ENCODE measurements at regions not wholly inside any gene's neighbourhood (a gene's known extent, or its start where the extent isn't known, plus 50 kb on each side); places are given as distances from the start of the nearest gene placed in this dataset.
"Not testable (repeated sequence)": the region's sequence is repeated elsewhere in the genome, so short reads cannot be mapped to it uniquely, and the experiment has no call there.

- Mint-ChIP-seq H3K4me1 (no peaks in the 10 kb centered on the region), H3K27me3 (no peaks in the 10 kb centered on the region), H3K9me3 (peaks cover 0 to 5% of the 10 kb centered on the region in 2 donors), H3K36me3 (no peaks in the 10 kb centered on the region), H3K27ac (no peak overlapping the region), H3K4me3 (no peak overlapping the region)
- ATAC-seq (replicated peaks), result no peak
- DNase-seq, result no peak
Observed at GRCh38 chr3:96236522-96236921, 577.9 kb upstream of the EPHA6 start.

GRCh38 chr3:96259299-96259698, 555.1 kb upstream of the EPHA6 start:
- Mint-ChIP-seq H3K27me3 (no peaks in the 10 kb centered on the region), H3K27ac (no peak overlapping the region), H3K4me1 (no peaks in the 10 kb centered on the region), H3K4me3 (no peak overlapping the region), H3K9me3 (peaks cover 7 to 9% of the 10 kb centered on the region in 2 donors), H3K36me3 (no peaks in the 10 kb centered on the region)
- no peak for ATAC-seq (replicated peaks)
- DNase-seq, result no peak

- Mint-ChIP-seq H3K4me3 (no peak overlapping the region), H3K9me3 (peaks cover 4 to 8% of the 10 kb centered on the region in 2 donors), H3K4me1 (no peaks in the 10 kb centered on the region), H3K36me3 (no peaks in the 10 kb centered on the region), H3K27me3 (no peaks in the 10 kb centered on the region), H3K27ac (no peak overlapping the region)
- ATAC-seq (replicated peaks), result no peak
- no peak for DNase-seq
Observed at GRCh38 chr3:96264701-96265100, 549.7 kb upstream of the EPHA6 start.

GRCh38 chr3:96266395-96267190, 547.8 kb upstream of the EPHA6 start:
- no peak for ATAC-seq (replicated peaks)
- peaks cover 4% of the 10 kb centered on the region in 2 donors for H3K9me3 Mint-ChIP-seq
- no peaks in the 10 kb centered on the region for H3K4me1 Mint-ChIP-seq
- no peak for DNase-seq
- H3K27ac Mint-ChIP-seq, result no peak overlapping the region
- H3K4me3 Mint-ChIP-seq, result no peak overlapping the region
- H3K36me3 Mint-ChIP-seq, result no peaks in the 10 kb centered on the region
- H3K27me3 Mint-ChIP-seq, result no peaks in the 10 kb centered on the region

GRCh38 chr3:96267577-96267976, 546.8 kb upstream of the EPHA6 start:
- H3K36me3 Mint-ChIP-seq, result no peaks in the 10 kb centered on the region
- DNase-seq, result no peak
- H3K27ac Mint-ChIP-seq, result no peak overlapping the region
- peaks cover 0 to 4% of the 10 kb centered on the region in 2 donors for H3K9me3 Mint-ChIP-seq
- no peaks in the 10 kb centered on the region for H3K27me3 Mint-ChIP-seq
- no peaks in the 10 kb centered on the region for H3K4me1 Mint-ChIP-seq
- no peak for ATAC-seq (replicated peaks)
- H3K4me3 Mint-ChIP-seq, result no peak overlapping the region

- no peaks in the 10 kb centered on the region for H3K4me1 Mint-ChIP-seq
- no peaks in the 10 kb centered on the region for H3K36me3 Mint-ChIP-seq
- H3K4me3 Mint-ChIP-seq, result no peak overlapping the region
- no peaks in the 10 kb centered on the region for H3K27me3 Mint-ChIP-seq
- H3K27ac Mint-ChIP-seq, result no peak overlapping the region
- DNase-seq (no peak), ATAC-seq (replicated peaks) (no peak)
- H3K9me3 Mint-ChIP-seq, result peaks cover 4 to 8% of the 10 kb centered on the region in 2 donors
Observed at GRCh38 chr3:96294143-96294542, 520.3 kb upstream of the EPHA6 start.

- DNase-seq (no peak), ATAC-seq (replicated peaks) (no peak)
- no peak overlapping the region for H3K4me3 Mint-ChIP-seq
- H3K27me3 Mint-ChIP-seq, result no peaks in the 10 kb centered on the region
- H3K4me1 Mint-ChIP-seq, result no peaks in the 10 kb centered on the region
- no peak overlapping the region for H3K27ac Mint-ChIP-seq
- peaks cover 4 to 7% of the 10 kb centered on the region in 2 donors for H3K9me3 Mint-ChIP-seq
- H3K36me3 Mint-ChIP-seq, result no peaks in the 10 kb centered on the region
Observed at GRCh38 chr3:96300743-96301142, 513.7 kb upstream of the EPHA6 start.

- H3K9me3 Mint-ChIP-seq, result peaks cover 4% of the 10 kb centered on the region in 2 donors
- H3K27ac Mint-ChIP-seq, result no peak overlapping the region
- ATAC-seq (replicated peaks) (no peak), DNase-seq (no peak)
- H3K4me3 Mint-ChIP-seq, result no peak overlapping the region
- no peaks in the 10 kb centered on the region for H3K27me3 Mint-ChIP-seq
- H3K4me1 Mint-ChIP-seq, result no peaks in the 10 kb centered on the region
- no peaks in the 10 kb centered on the region for H3K36me3 Mint-ChIP-seq
Observed at GRCh38 chr3:96319166-96319565, 495.2 kb upstream of the EPHA6 start.

- no peaks in the 10 kb centered on the region for H3K27me3 Mint-ChIP-seq
- H3K4me1 Mint-ChIP-seq, result no peaks in the 10 kb centered on the region
- DNase-seq (no peak), ATAC-seq (replicated peaks) (no peak)
- no peaks in the 10 kb centered on the region for H3K36me3 Mint-ChIP-seq
- H3K27ac Mint-ChIP-seq, result no peak overlapping the region
- peaks cover 4 to 7% of the 10 kb centered on the region in 2 donors for H3K9me3 Mint-ChIP-seq
- no peak overlapping the region for H3K4me3 Mint-ChIP-seq
Observed at GRCh38 chr3:96324087-96324486, 490.3 kb upstream of the EPHA6 start.

GRCh38 chr3:96330795-96331194, 483.6 kb upstream of the EPHA6 start:
- Mint-ChIP-seq H3K36me3 (no peaks in the 10 kb centered on the region), H3K9me3 (peaks cover 0 to 5% of the 10 kb centered on the region in 2 donors), H3K27ac (no peak overlapping the region), H3K4me1 (no peaks in the 10 kb centered on the region), H3K4me3 (no peak overlapping the region), H3K27me3 (no peaks in the 10 kb centered on the region)
- no peak for DNase-seq
- no peak for ATAC-seq (replicated peaks)

GRCh38 chr3:96331341-96331740, 483.1 kb upstream of the EPHA6 start:
- Mint-ChIP-seq H3K36me3 (no peaks in the 10 kb centered on the region), H3K27ac (no peak overlapping the region), H3K4me1 (no peaks in the 10 kb centered on the region), H3K4me3 (no peak overlapping the region), H3K27me3 (no peaks in the 10 kb centered on the region), H3K9me3 (peaks cover 0 to 5% of the 10 kb centered on the region in 2 donors)
- ATAC-seq (replicated peaks) (no peak), DNase-seq (no peak)

- H3K27me3 Mint-ChIP-seq, result no peaks in the 10 kb centered on the region
- H3K36me3 Mint-ChIP-seq, result no peaks in the 10 kb centered on the region
- H3K4me3 Mint-ChIP-seq, result no peak overlapping the region
- ATAC-seq (replicated peaks) (no peak), DNase-seq (no peak)
- H3K9me3 Mint-ChIP-seq, result peaks cover 0 to 1% of the 10 kb centered on the region in 2 donors
- H3K4me1 Mint-ChIP-seq, result no peaks in the 10 kb centered on the region
- no peak overlapping the region for H3K27ac Mint-ChIP-seq
Observed at GRCh38 chr3:96334779-96335178, 479.6 kb upstream of the EPHA6 start.

- peaks cover 3 to 5% of the 10 kb centered on the region in 2 donors for H3K9me3 Mint-ChIP-seq
- H3K36me3 Mint-ChIP-seq, result no peaks in the 10 kb centered on the region
- H3K27me3 Mint-ChIP-seq, result no peaks in the 10 kb centered on the region
- no peaks in the 10 kb centered on the region for H3K4me1 Mint-ChIP-seq
- H3K4me3 Mint-ChIP-seq, result no peak overlapping the region
- ATAC-seq (replicated peaks) (no peak), DNase-seq (no peak)
- H3K27ac Mint-ChIP-seq, result no peak overlapping the region
Observed at GRCh38 chr3:96347289-96347688, 467.1 kb upstream of the EPHA6 start.

- H3K27me3 Mint-ChIP-seq; DNase-seq; H3K27ac Mint-ChIP-seq; H3K36me3 Mint-ChIP-seq; H3K4me1 Mint-ChIP-seq; H3K9me3 Mint-ChIP-seq; ATAC-seq (replicated peaks); H3K4me3 Mint-ChIP-seq: not testable (repeated sequence)
Observed at GRCh38 chr3:96351598-96351997, 462.8 kb upstream of the EPHA6 start.

- Mint-ChIP-seq H3K27ac (no peak overlapping the region), H3K36me3 (no peaks in the 10 kb centered on the region), H3K27me3 (no peaks in the 10 kb centered on the region), H3K4me1 (no peaks in the 10 kb centered on the region), H3K9me3 (peaks cover 3 to 9% of the 10 kb centered on the region in 2 donors), H3K4me3 (no peak overlapping the region)
- ATAC-seq (replicated peaks), result no peak
- no peak for DNase-seq
Observed at GRCh38 chr3:96354106-96354505, 460.3 kb upstream of the EPHA6 start.
